Smooth muscle cell (in vitro differentiated cells): ENCODE measurements at regions not wholly inside any gene's neighbourhood (a gene's known extent, or its start where the extent isn't known, plus 50 kb on each side); places are given as distances from the start of the nearest gene placed in this dataset.
A peak's percentile ranks its signal among the peaks of the same experiment; 100 is the strongest.

Experiments used
- DNase-seq: peaks from one replicate; lab custom pipeline; 2025; ENCODE audit not compliant: unreplicated experiment; lab: John Stamatoyannopoulos, UW
- H2AFZ ChIP-seq: fragments of 200-600 bp; sonication (generic); 2 replicates; pipeline ENCODE4 v1.6.0; 2016; ENCODE audit warnings: antibody characterized with exemption, low read depth, mild to moderate bottlenecking
- H3F3A ChIP-seq: fragments of 200-600 bp; sonication (generic); 2 replicates; pipeline ENCODE4 v1.6.0; 2017; ENCODE audit warnings: antibody characterized with exemption, low read depth
- H3K27ac ChIP-seq: fragments of 200-600 bp; sonication (generic); 2 replicates; pipeline ENCODE4 v1.5.1; 2016; ENCODE audit warnings: low read depth, mild to moderate bottlenecking
- H3K27me3 ChIP-seq: fragments of 200-600 bp; sonication (generic); 2 replicates; pipeline ENCODE4 v1.6.1; 2016; ENCODE audit warnings: low read depth, mild to moderate bottlenecking
- H3K36me3 ChIP-seq: fragments of 200-600 bp; sonication (generic); 2 replicates; pipeline ENCODE4 v1.5.1; 2016; ENCODE audit warnings: low read depth
- H3K4me1 ChIP-seq: fragments of 200-600 bp; sonication (generic); 2 replicates; pipeline ENCODE4 v1.5.1; 2016; ENCODE audit warnings: low read depth
- H3K4me2 ChIP-seq: fragments of 200-600 bp; sonication (generic); 2 replicates; pipeline ENCODE4 v1.6.0; 2016; ENCODE audit warnings: mild to moderate bottlenecking
- H3K4me3 ChIP-seq: fragments of 200-600 bp; sonication (generic); 2 replicates; pipeline ENCODE4 v1.5.1; 2016; ENCODE audit warnings: mild to moderate bottlenecking
- H3K79me2 ChIP-seq: fragments of 200-600 bp; sonication (generic); 2 replicates; pipeline ENCODE4 v1.6.0; 2016; ENCODE audit warnings: low read depth, mild to moderate bottlenecking
- H3K9ac ChIP-seq: fragments of 200-600 bp; sonication (generic); 2 replicates; pipeline ENCODE4 v1.6.0; 2016; ENCODE audit warnings: low read depth
- H3K9me3 ChIP-seq: fragments of 200-600 bp; sonication (generic); replicated peaks from 2 replicates; pipeline ENCODE4 v1.5.1; 2016; ENCODE audit warnings: low read depth
- H4K20me1 ChIP-seq: fragments of 200-600 bp; sonication (generic); 2 replicates; pipeline ENCODE4 v1.6.0; 2016; ENCODE audit warnings: low read depth
- CTCF ChIP-seq: fragments of 200-600 bp; sonication (generic); IDR thresholded peaks from 2 replicates; pipeline ENCODE4 v1.5.1; 2017; ENCODE audit warnings: borderline replicate concordance, mild to moderate bottlenecking, antibody characterized with exemption; ENCODE audit not compliant: insufficient read depth, poor library complexity, severe bottlenecking
- WGBS: methylation state at CpG from one replicate; pipeline ENCODE4 v1.1.7; 2016; ENCODE audit warnings: low lambda C conversion rate; 5-methylcytosine and 5-hydroxymethylcytosine counted together

- Histone ChIP-seq H3K27me3 (no peaks in the 10 kb centered on the region), H3K9me3 (no peaks in the 10 kb centered on the region), H3K4me1 (peaks cover 3% of the 10 kb centered on the region), H3K27ac (peak overlapping the region; percentile 81), H3F3A (no peaks in the 10 kb centered on the region), H3K9ac (no peak overlapping the region), H3K4me3 (no peak overlapping the region), H3K4me2 (no peak overlapping the region), H4K20me1 (no peaks in the 10 kb centered on the region), H2AFZ (no peak overlapping the region), H3K79me2 (no peaks in the 10 kb centered on the region), H3K36me3 (no peaks in the 10 kb centered on the region)
- WGBS, result 94% methylated on average over 7 of the region's 7 CpGs
- DNase-seq, result no peak
- TF ChIP-seq CTCF, result no peak
These were observed 191.1 kb upstream of the SGK1 start for GRCh38 chr6:134508862-134509498.

- H3F3A ChIP-seq, result no peaks in the 10 kb centered on the region
- no peak overlapping the region for H3K4me3 ChIP-seq
- 92% methylated on average over 4 of the region's 4 CpGs for WGBS
- H3K4me1 ChIP-seq, result no peaks in the 10 kb centered on the region
- H4K20me1 ChIP-seq, result no peaks in the 10 kb centered on the region
- no peaks in the 10 kb centered on the region for H3K79me2 ChIP-seq
- no peak overlapping the region for H3K27ac ChIP-seq
- no peak for TF ChIP-seq CTCF
- no peak overlapping the region for H2AFZ ChIP-seq
- H3K9ac ChIP-seq, result no peak overlapping the region
- no peak for DNase-seq
- no peak overlapping the region for H3K4me2 ChIP-seq
- no peaks in the 10 kb centered on the region for H3K9me3 ChIP-seq
- H3K27me3 ChIP-seq, result no peaks in the 10 kb centered on the region
- H3K36me3 ChIP-seq, result no peaks in the 10 kb centered on the region
These were observed 188.2 kb upstream of the SGK1 start for GRCh38 chr6:134506162-134506561.

- H3K36me3 ChIP-seq, result no peaks in the 10 kb centered on the region
- H3K79me2 ChIP-seq, result no peaks in the 10 kb centered on the region
- no peak overlapping the region for H3K27ac ChIP-seq
- H3F3A ChIP-seq, result no peaks in the 10 kb centered on the region
- no peak for TF ChIP-seq CTCF
- WGBS, result 75% methylated on average over 7 of the region's 7 CpGs
- no peaks in the 10 kb centered on the region for H3K9me3 ChIP-seq
- H3K4me3 ChIP-seq, result no peak overlapping the region
- H4K20me1 ChIP-seq, result no peaks in the 10 kb centered on the region
- H3K4me2 ChIP-seq, result no peak overlapping the region
- no peak overlapping the region for H2AFZ ChIP-seq
- no peak overlapping the region for H3K9ac ChIP-seq
- DNase-seq, result no peak
- H3K27me3 ChIP-seq, result no peaks in the 10 kb centered on the region
- peaks cover 4% of the 10 kb centered on the region for H3K4me1 ChIP-seq
These were observed 185.8 kb upstream of the SGK1 start for GRCh38 chr6:134503585-134504281.
